Chondrocyte (in vitro differentiated cells): ENCODE measurements at regions not wholly inside any gene's neighbourhood (a gene's known extent, or its start where the extent isn't known, plus 50 kb on each side); places are given as distances from the start of the nearest gene placed in this dataset.

Source experiments
- DNase-seq: peaks from one replicate; pipeline ENCODE4 v3.0.0; 2021; ENCODE audit warnings: mixed read lengths, low spot score
- H3K27ac Mint-ChIP-seq: one replicate; pipeline ENCODE4 v1.8.0; 2021; ENCODE audit warnings: mild to moderate bottlenecking, moderate library complexity, mixed read lengths; ENCODE audit not compliant: unreplicated experiment
- H3K27me3 Mint-ChIP-seq: 2 replicates; pipeline ENCODE4 v1.8.0; 2021; ENCODE audit warnings: low read depth, mixed read lengths
- H3K36me3 Mint-ChIP-seq: 2 replicates; pipeline ENCODE4 v1.8.0; 2021; ENCODE audit warnings: low read depth, mixed read lengths
- H3K4me1 Mint-ChIP-seq: 2 replicates; pipeline ENCODE4 v1.8.0; 2021; ENCODE audit warnings: low read depth, mild to moderate bottlenecking, mixed read lengths
- H3K4me3 Mint-ChIP-seq: one replicate; pipeline ENCODE4 v1.8.0; 2021; ENCODE audit warnings: mild to moderate bottlenecking, moderate library complexity, mixed read lengths; ENCODE audit not compliant: unreplicated experiment
- H3K9me3 Mint-ChIP-seq: 2 replicates; pipeline ENCODE4 v1.8.0; 2021; ENCODE audit warnings: low read depth, mixed read lengths
- TF ChIP-seq, protein P1 (sequence below): fragments of 200-600 bp; sonication (generic); IDR thresholded peaks from 2 replicates; pipeline ENCODE4 v1.5.0; 2021; ENCODE audit warnings: antibody characterized with exemption, mild to moderate bottlenecking, moderate library complexity

DNA sequence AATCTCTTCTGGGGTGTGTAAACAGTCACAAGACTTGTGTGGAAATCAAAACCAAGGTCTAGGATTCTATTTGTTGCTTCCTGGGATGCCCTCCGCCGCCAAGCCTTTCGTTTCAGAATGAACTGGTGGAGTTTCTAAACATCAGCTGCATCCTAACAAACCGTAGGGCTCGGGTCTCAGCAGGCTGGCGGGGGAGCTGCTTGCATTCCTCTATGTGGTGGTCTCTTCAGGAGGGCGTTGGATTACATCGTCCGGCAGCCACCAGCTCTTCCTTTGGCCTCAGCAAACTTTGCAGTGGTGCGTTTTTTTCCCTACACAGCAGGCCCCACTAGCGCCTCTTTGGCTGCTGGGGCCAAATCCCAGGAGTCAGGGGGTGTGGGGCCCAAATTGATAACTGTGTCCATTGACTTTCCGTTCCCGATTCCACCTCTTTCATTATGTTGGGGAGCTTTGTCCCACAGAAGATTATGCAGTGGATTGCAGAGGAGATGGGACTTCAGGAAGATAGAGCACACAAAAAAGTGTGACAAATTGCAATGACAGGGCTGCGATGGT lies 390.0 kb upstream of the NR2F2 start:
- Mint-ChIP-seq H3K4me3 (no peak overlapping the region), H3K9me3 (no peaks in the 10 kb centered on the region), H3K27me3 (no peaks in the 10 kb centered on the region), H3K36me3 (peaks cover 2% of the 10 kb centered on the region), H3K4me1 (peaks cover 14% of the 10 kb centered on the region), H3K27ac (no peak overlapping the region)
- DNase-seq, result no peak
- TF ChIP-seq, protein P1, sequence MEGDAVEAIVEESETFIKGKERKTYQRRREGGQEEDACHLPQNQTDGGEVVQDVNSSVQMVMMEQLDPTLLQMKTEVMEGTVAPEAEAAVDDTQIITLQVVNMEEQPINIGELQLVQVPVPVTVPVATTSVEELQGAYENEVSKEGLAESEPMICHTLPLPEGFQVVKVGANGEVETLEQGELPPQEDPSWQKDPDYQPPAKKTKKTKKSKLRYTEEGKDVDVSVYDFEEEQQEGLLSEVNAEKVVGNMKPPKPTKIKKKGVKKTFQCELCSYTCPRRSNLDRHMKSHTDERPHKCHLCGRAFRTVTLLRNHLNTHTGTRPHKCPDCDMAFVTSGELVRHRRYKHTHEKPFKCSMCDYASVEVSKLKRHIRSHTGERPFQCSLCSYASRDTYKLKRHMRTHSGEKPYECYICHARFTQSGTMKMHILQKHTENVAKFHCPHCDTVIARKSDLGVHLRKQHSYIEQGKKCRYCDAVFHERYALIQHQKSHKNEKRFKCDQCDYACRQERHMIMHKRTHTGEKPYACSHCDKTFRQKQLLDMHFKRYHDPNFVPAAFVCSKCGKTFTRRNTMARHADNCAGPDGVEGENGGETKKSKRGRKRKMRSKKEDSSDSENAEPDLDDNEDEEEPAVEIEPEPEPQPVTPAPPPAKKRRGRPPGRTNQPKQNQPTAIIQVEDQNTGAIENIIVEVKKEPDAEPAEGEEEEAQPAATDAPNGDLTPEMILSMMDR, result no peak

DNA sequence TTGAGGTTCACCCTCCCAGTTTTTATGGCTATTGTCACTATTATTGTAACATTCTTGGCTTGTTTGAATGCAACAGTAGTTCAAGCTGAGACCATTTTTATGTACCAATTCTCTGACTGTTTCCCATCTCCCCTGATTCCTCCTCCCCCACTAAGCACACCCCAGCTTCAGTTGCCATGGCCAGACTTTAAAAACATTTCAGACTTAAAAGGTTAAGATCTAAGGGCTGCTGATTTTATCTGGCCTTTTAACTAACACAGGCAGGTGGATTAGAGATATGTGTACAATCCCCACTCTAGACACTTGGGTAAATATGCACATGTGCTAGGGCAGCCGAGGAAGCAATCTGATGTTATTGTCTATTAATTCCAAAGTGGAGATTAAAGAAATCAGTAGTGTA lies 386.3 kb upstream of the NR2F2 start:
- no peak for DNase-seq
- Mint-ChIP-seq H3K27me3 (no peaks in the 10 kb centered on the region), H3K36me3 (peaks cover under 1% of the 10 kb centered on the region), H3K4me3 (no peak overlapping the region), H3K27ac (no peak overlapping the region), H3K4me1 (no peaks in the 10 kb centered on the region), H3K9me3 (no peaks in the 10 kb centered on the region)
- TF ChIP-seq, protein P1, result no peak

DNA sequence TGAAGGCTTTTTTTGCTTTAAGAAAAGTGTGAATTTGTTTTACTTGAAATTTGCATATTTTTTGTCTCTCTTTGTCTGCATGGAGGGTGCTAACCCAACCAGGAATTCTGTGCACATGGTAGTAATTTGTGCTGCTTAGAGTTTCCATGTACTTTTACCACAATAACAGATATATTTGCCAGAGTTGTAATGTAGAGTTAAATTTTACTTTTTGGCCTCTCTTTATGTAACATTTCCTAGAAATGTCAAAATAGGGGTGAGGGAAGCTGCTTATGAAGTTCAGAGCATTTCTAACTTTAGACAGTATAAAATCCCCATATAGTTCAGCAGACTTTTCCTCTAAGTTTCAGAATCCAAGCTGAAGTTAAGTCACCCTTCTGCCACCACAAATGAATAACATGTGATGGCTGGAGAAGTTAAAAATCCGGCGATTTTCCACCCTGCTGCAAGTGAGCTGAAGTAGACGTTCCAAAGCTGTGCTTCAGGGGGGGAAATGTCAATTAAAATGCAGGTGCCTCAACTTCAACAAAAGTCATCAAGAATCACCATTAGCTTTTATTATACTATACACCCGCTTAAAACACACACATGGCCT lies 385.7 kb upstream of the NR2F2 start:
- H3K36me3 Mint-ChIP-seq, result no peaks in the 10 kb centered on the region
- H3K27ac Mint-ChIP-seq, result no peak overlapping the region
- no peak overlapping the region for H3K4me3 Mint-ChIP-seq
- no peaks in the 10 kb centered on the region for H3K4me1 Mint-ChIP-seq
- no peak for DNase-seq
- TF ChIP-seq, protein P1, result no peak
- H3K9me3 Mint-ChIP-seq, result no peaks in the 10 kb centered on the region
- no peaks in the 10 kb centered on the region for H3K27me3 Mint-ChIP-seq

DNA sequence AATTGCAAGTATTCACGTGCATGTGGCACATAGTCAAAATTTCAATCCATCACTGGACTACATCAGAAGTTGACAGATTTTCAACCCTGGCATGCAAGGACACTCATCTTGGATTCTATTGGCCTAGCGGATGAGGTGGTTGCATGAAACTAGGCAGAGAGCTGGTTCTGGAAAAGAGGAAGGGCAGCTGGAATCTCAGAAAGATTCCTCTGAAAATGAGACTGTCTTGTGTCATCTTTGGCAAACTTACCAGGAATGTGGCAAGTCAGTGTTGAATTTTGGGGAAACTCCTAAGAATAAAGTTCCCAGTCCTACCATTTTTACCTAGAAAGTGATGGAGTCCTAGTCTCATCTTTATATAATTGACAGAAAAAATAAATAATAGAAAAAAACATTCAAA lies 384.3 kb upstream of the NR2F2 start:
- no peaks in the 10 kb centered on the region for H3K27me3 Mint-ChIP-seq
- H3K36me3 Mint-ChIP-seq, result no peaks in the 10 kb centered on the region
- no peaks in the 10 kb centered on the region for H3K9me3 Mint-ChIP-seq
- DNase-seq, result no peak
- no peak overlapping the region for H3K4me3 Mint-ChIP-seq
- H3K4me1 Mint-ChIP-seq, result no peaks in the 10 kb centered on the region
- H3K27ac Mint-ChIP-seq, result no peak overlapping the region
- TF ChIP-seq, protein P1, result no peak

DNA sequence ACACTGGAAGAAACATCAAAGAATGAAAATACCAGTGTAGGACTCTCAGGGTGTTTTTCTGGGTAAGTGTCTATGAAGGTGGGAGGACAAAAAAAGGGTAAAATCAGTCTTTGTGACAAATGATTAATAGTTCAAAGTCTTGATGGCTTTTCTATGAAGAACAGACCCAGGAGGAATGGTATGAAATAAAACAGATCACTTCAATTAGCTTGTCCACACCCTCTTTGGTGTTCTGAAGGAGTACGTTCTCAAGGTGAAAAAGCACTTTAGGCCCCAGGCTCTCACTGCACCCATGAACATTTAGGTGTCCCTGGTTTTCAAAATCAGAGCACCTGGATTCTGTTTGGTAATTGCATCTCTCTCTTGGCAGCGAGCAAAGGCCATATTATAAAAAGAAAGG lies 383.6 kb upstream of the NR2F2 start:
- no peaks in the 10 kb centered on the region for H3K27me3 Mint-ChIP-seq
- no peaks in the 10 kb centered on the region for H3K4me1 Mint-ChIP-seq
- no peaks in the 10 kb centered on the region for H3K36me3 Mint-ChIP-seq
- TF ChIP-seq, protein P1, result no peak
- no peak overlapping the region for H3K27ac Mint-ChIP-seq
- peaks cover under 1% of the 10 kb centered on the region for H3K9me3 Mint-ChIP-seq
- H3K4me3 Mint-ChIP-seq, result no peak overlapping the region
- no peak for DNase-seq
